ENCODE measurements at regions not wholly inside any gene's neighbourhood (a gene's known extent, or its start where the extent isn't known, plus 50 kb on each side); places are given as distances from the start of the nearest gene placed in this dataset.

GRCh38 chr10:55500931-55501559 lies 700.0 kb upstream of the PCDH15 start:
- H3K4me3 ChIP-seq (ENCODE audit: low read length), result no peak overlapping the region
- no peak overlapping the region for H3K9ac ChIP-seq (ENCODE audit: low read length)
- no peaks in the 10 kb centered on the region for H3K9me3 ChIP-seq (ENCODE audit: control insufficient read depth, low read length)
- no peaks in the 10 kb centered on the region for H3K36me3 ChIP-seq (ENCODE audit: control insufficient read depth, insufficient read depth, low read length, severe bottlenecking)
- H3K4me1 ChIP-seq (ENCODE audit: control insufficient read depth, insufficient read depth, low read length), result no peaks in the 10 kb centered on the region
- no peak for DNase-seq (ENCODE audit: low read depth)
- H3K27me3 ChIP-seq (replicated peaks; ENCODE audit: control insufficient read depth, insufficient read depth, low read length), result no peaks in the 10 kb centered on the region

- Histone ChIP-seq H3K4me3 (ENCODE audit: low read length) (no peak overlapping the region), H3K4me1 (ENCODE audit: control insufficient read depth, insufficient read depth, low read length) (no peaks in the 10 kb centered on the region), H3K9me3 (ENCODE audit: control insufficient read depth, low read length) (peaks cover 15% of the 10 kb centered on the region), H3K36me3 (ENCODE audit: control insufficient read depth, insufficient read depth, low read length, severe bottlenecking) (no peaks in the 10 kb centered on the region), H3K27me3 (replicated peaks; ENCODE audit: control insufficient read depth, insufficient read depth, low read length) (no peaks in the 10 kb centered on the region), H3K9ac (ENCODE audit: low read length) (no peak overlapping the region)
- no peak for DNase-seq (ENCODE audit: low read depth)
These were observed 697.0 kb upstream of the PCDH15 start for GRCh38 chr10:55497893-55498499.

- Histone ChIP-seq H3K27me3 (replicated peaks; ENCODE audit: control insufficient read depth, insufficient read depth, low read length) (no peaks in the 10 kb centered on the region), H3K4me1 (ENCODE audit: control insufficient read depth, insufficient read depth, low read length) (no peaks in the 10 kb centered on the region), H3K9ac (ENCODE audit: low read length) (no peak overlapping the region), H3K9me3 (ENCODE audit: control insufficient read depth, low read length) (peaks cover 17% of the 10 kb centered on the region), H3K4me3 (ENCODE audit: low read length) (no peak overlapping the region), H3K36me3 (ENCODE audit: control insufficient read depth, insufficient read depth, low read length, severe bottlenecking) (no peaks in the 10 kb centered on the region)
- DNase-seq (ENCODE audit: low read depth), result no peak
These were observed 694.5 kb upstream of the PCDH15 start for GRCh38 chr10:55495555-55495954.

- H3K4me1 ChIP-seq (ENCODE audit: control insufficient read depth, insufficient read depth, low read length), result no peaks in the 10 kb centered on the region
- no peak overlapping the region for H3K4me3 ChIP-seq (ENCODE audit: low read length)
- H3K9me3 ChIP-seq (ENCODE audit: control insufficient read depth, low read length), result peaks cover 17% of the 10 kb centered on the region
- H3K36me3 ChIP-seq (ENCODE audit: control insufficient read depth, insufficient read depth, low read length, severe bottlenecking), result no peaks in the 10 kb centered on the region
- H3K27me3 ChIP-seq (replicated peaks; ENCODE audit: control insufficient read depth, insufficient read depth, low read length), result no peaks in the 10 kb centered on the region
- no peak for DNase-seq (ENCODE audit: low read depth)
- H3K9ac ChIP-seq (ENCODE audit: low read length), result no peak overlapping the region
These were observed 690.7 kb upstream of the PCDH15 start for GRCh38 chr10:55491712-55492111.

GRCh38 chr10:55485827-55486226 lies 684.8 kb upstream of the PCDH15 start:
- no peak for DNase-seq (ENCODE audit: low read depth)
- Histone ChIP-seq H3K27me3 (replicated peaks; ENCODE audit: control insufficient read depth, insufficient read depth, low read length) (no peaks in the 10 kb centered on the region), H3K9me3 (ENCODE audit: control insufficient read depth, low read length) (peaks cover 22% of the 10 kb centered on the region), H3K36me3 (ENCODE audit: control insufficient read depth, insufficient read depth, low read length, severe bottlenecking) (no peaks in the 10 kb centered on the region), H3K4me3 (ENCODE audit: low read length) (no peak overlapping the region), H3K4me1 (ENCODE audit: control insufficient read depth, insufficient read depth, low read length) (no peaks in the 10 kb centered on the region), H3K9ac (ENCODE audit: low read length) (no peak overlapping the region)

- Histone ChIP-seq H3K9me3 (ENCODE audit: control insufficient read depth, low read length) (peaks cover 7% of the 10 kb centered on the region), H3K4me3 (ENCODE audit: low read length) (no peak overlapping the region), H3K36me3 (ENCODE audit: control insufficient read depth, insufficient read depth, low read length, severe bottlenecking) (no peaks in the 10 kb centered on the region), H3K27me3 (replicated peaks; ENCODE audit: control insufficient read depth, insufficient read depth, low read length) (no peaks in the 10 kb centered on the region), H3K4me1 (ENCODE audit: control insufficient read depth, insufficient read depth, low read length) (no peaks in the 10 kb centered on the region), H3K9ac (ENCODE audit: low read length) (no peak overlapping the region)
- no peak for DNase-seq (ENCODE audit: low read depth)
These were observed 675.1 kb upstream of the PCDH15 start for GRCh38 chr10:55476129-55476528.

- no peaks in the 10 kb centered on the region for H3K9me3 ChIP-seq (ENCODE audit: control insufficient read depth, low read length)
- H3K4me3 ChIP-seq (ENCODE audit: low read length), result no peak overlapping the region
- no peak for DNase-seq (ENCODE audit: low read depth)
- H3K4me1 ChIP-seq (ENCODE audit: control insufficient read depth, insufficient read depth, low read length), result no peaks in the 10 kb centered on the region
- H3K9ac ChIP-seq (ENCODE audit: low read length), result no peak overlapping the region
- no peaks in the 10 kb centered on the region for H3K27me3 ChIP-seq (replicated peaks; ENCODE audit: control insufficient read depth, insufficient read depth, low read length)
- H3K36me3 ChIP-seq (ENCODE audit: control insufficient read depth, insufficient read depth, low read length, severe bottlenecking), result no peaks in the 10 kb centered on the region
These were observed 673.2 kb upstream of the PCDH15 start for GRCh38 chr10:55474258-55474657.

- H3K27me3 ChIP-seq (replicated peaks; ENCODE audit: control insufficient read depth, insufficient read depth, low read length), result no peaks in the 10 kb centered on the region
- peaks cover 8% of the 10 kb centered on the region for H3K4me1 ChIP-seq (ENCODE audit: control insufficient read depth, insufficient read depth, low read length)
- no peak for DNase-seq (ENCODE audit: low read depth)
- H3K4me3 ChIP-seq (ENCODE audit: low read length), result no peak overlapping the region
- H3K9ac ChIP-seq (ENCODE audit: low read length), result no peak overlapping the region
- H3K36me3 ChIP-seq (ENCODE audit: control insufficient read depth, insufficient read depth, low read length, severe bottlenecking), result no peaks in the 10 kb centered on the region
- H3K9me3 ChIP-seq (ENCODE audit: control insufficient read depth, low read length), result no peaks in the 10 kb centered on the region
These were observed 669.8 kb upstream of the PCDH15 start for GRCh38 chr10:55470840-55471239.

GRCh38 chr10:55466806-55467504 lies 665.9 kb upstream of the PCDH15 start:
- Histone ChIP-seq H3K27me3 (replicated peaks; ENCODE audit: control insufficient read depth, insufficient read depth, low read length) (no peaks in the 10 kb centered on the region), H3K9ac (ENCODE audit: low read length) (no peak overlapping the region), H3K9me3 (ENCODE audit: control insufficient read depth, low read length) (no peaks in the 10 kb centered on the region), H3K4me3 (ENCODE audit: low read length) (peak overlapping the region; percentile 35), H3K36me3 (ENCODE audit: control insufficient read depth, insufficient read depth, low read length, severe bottlenecking) (no peaks in the 10 kb centered on the region), H3K4me1 (ENCODE audit: control insufficient read depth, insufficient read depth, low read length) (peaks cover 8% of the 10 kb centered on the region)
- DNase-seq (ENCODE audit: low read depth), result no peak

- H3K4me3 ChIP-seq (ENCODE audit: low read length), result no peak overlapping the region
- no peak overlapping the region for H3K9ac ChIP-seq (ENCODE audit: low read length)
- DNase-seq (ENCODE audit: low read depth), result no peak
- no peaks in the 10 kb centered on the region for H3K27me3 ChIP-seq (replicated peaks; ENCODE audit: control insufficient read depth, insufficient read depth, low read length)
- H3K36me3 ChIP-seq (ENCODE audit: control insufficient read depth, insufficient read depth, low read length, severe bottlenecking), result no peaks in the 10 kb centered on the region
- H3K9me3 ChIP-seq (ENCODE audit: control insufficient read depth, low read length), result no peaks in the 10 kb centered on the region
- H3K4me1 ChIP-seq (ENCODE audit: control insufficient read depth, insufficient read depth, low read length), result peaks cover 8% of the 10 kb centered on the region
These were observed 663.1 kb upstream of the PCDH15 start for GRCh38 chr10:55464083-55464482.

- Histone ChIP-seq H3K4me3 (ENCODE audit: low read length) (no peak overlapping the region), H3K27me3 (replicated peaks; ENCODE audit: control insufficient read depth, insufficient read depth, low read length) (no peaks in the 10 kb centered on the region), H3K9ac (ENCODE audit: low read length) (no peak overlapping the region), H3K9me3 (ENCODE audit: control insufficient read depth, low read length) (no peaks in the 10 kb centered on the region), H3K36me3 (ENCODE audit: control insufficient read depth, insufficient read depth, low read length, severe bottlenecking) (no peaks in the 10 kb centered on the region), H3K4me1 (ENCODE audit: control insufficient read depth, insufficient read depth, low read length) (no peaks in the 10 kb centered on the region)
- no peak for DNase-seq (ENCODE audit: low read depth)
These were observed 659.0 kb upstream of the PCDH15 start for GRCh38 chr10:55460008-55460407.

Data from adipocyte (in vitro differentiated cells).